HL-60 (cell line): ENCODE measurements at regions not wholly inside any gene's neighbourhood (a gene's known extent, or its start where the extent isn't known, plus 50 kb on each side); places are given as distances from the start of the nearest gene placed in this dataset.

Source experiments
- CTCF ChIP-seq: IDR thresholded peaks from one replicate; pipeline ENCODE4 v1.5.1; 2011; ENCODE audit warnings: low read length, control low read depth, inconsistent platforms; ENCODE audit not compliant: insufficient read depth
- POLR2AphosphoS5 ChIP-seq: IDR thresholded peaks from 2 replicates; pipeline ENCODE4 v1.6.1; 2012; ENCODE audit warnings: low read depth
- REST ChIP-seq: IDR thresholded peaks from 2 replicates; pipeline ENCODE4 v1.6.1; 2012; ENCODE audit warnings: low read depth; ENCODE audit not compliant: insufficient replicate concordance

GRCh38 chr6:67287566-67287965, 1347.5 kb upstream of the ADGRB3 start:
- no peak for TF ChIP-seq CTCF
- no peak for TF ChIP-seq POLR2AphosphoS5
- no peak for TF ChIP-seq REST
